Neural cell (in vitro differentiated cells): ENCODE measurements at regions not wholly inside any gene's neighbourhood (a gene's known extent, or its start where the extent isn't known, plus 50 kb on each side); places are given as distances from the start of the nearest gene placed in this dataset.

Experiments used
- H2AFZ ChIP-seq: fragments of 200-600, 300-800 bp; sonication (generic), shearing (Covaris generic); 2 replicates; pipeline ENCODE4 v1.6.0; 2014; ENCODE audit warnings: low read depth, mild to moderate bottlenecking, antibody characterized with exemption, low read length, moderate library complexity
- H3F3A ChIP-seq: fragments of 200-600 bp; shearing (Covaris generic); 2 replicates; pipeline ENCODE4 v1.6.1; 2016; ENCODE audit warnings: mild to moderate bottlenecking, moderate library complexity, mixed read lengths, antibody characterized with exemption, low read length; ENCODE audit not compliant: insufficient read depth, poor library complexity, severe bottlenecking
- H3K27ac ChIP-seq: fragments of 200-600, 300-800 bp; sonication (generic), shearing (Covaris generic); 2 replicates; pipeline ENCODE4 v1.5.1; 2014; ENCODE audit warnings: mild to moderate bottlenecking, low read length, moderate library complexity
- H3K27me3 ChIP-seq: fragments of 300-800, 200-600 bp; sonication (generic), shearing (Covaris generic); 2 replicates; pipeline ENCODE4 v1.6.0; 2014; ENCODE audit warnings: mild to moderate bottlenecking, low read depth, low read length, moderate library complexity; ENCODE audit not compliant: insufficient read depth
- H3K36me3 ChIP-seq: fragments of 300-800, 200-600 bp; sonication (generic), shearing (Covaris generic); 2 replicates; pipeline ENCODE4 v1.5.1; 2014; ENCODE audit warnings: mild to moderate bottlenecking, antibody characterized with exemption, low read length, moderate library complexity; ENCODE audit not compliant: insufficient read depth
- H3K4me2 ChIP-seq: fragments of 300-800, 200-600 bp; sonication (generic), shearing (Covaris generic); 2 replicates; pipeline ENCODE4 v1.6.0; 2014; ENCODE audit warnings: mild to moderate bottlenecking, low read length
- H3K4me3 ChIP-seq: fragments of 300-800, 200-600 bp; sonication (generic), shearing (Covaris generic); 2 replicates; pipeline ENCODE4 v1.5.1; 2014; ENCODE audit warnings: mild to moderate bottlenecking, low read length, moderate library complexity
- H3K79me2 ChIP-seq: fragments of 200-600 bp; shearing (Covaris generic); replicated peaks from 2 replicates; pipeline ENCODE4 v1.6.0; 2014; ENCODE audit warnings: mild to moderate bottlenecking, low read length, moderate library complexity; ENCODE audit not compliant: insufficient read depth
- H3K9ac ChIP-seq: fragments of 300-800, 200-600 bp; sonication (generic), shearing (Covaris generic); 2 replicates; pipeline ENCODE4 v1.6.1; 2016; ENCODE audit warnings: mild to moderate bottlenecking, low read length, mixed read lengths
- H3K9me2 ChIP-seq: fragments of 200-600 bp; shearing (Covaris generic); 2 replicates; pipeline ENCODE4 v1.6.1; 2016; ENCODE audit warnings: mild to moderate bottlenecking, low read length, mixed read lengths; ENCODE audit not compliant: insufficient read depth
- H3K9me3 ChIP-seq: fragments of 200-600, 300-800 bp; sonication (generic), shearing (Covaris generic); 2 replicates; pipeline ENCODE4 v1.6.1; 2016; ENCODE audit warnings: mild to moderate bottlenecking, mixed run types, low read length, moderate library complexity, mixed read lengths
- H4K20me1 ChIP-seq: fragments of 200-600 bp; shearing (Covaris generic); 2 replicates; pipeline ENCODE4 v1.6.1; 2016; ENCODE audit warnings: mild to moderate bottlenecking, mixed run types; ENCODE audit not compliant: insufficient read depth
- CTCF ChIP-seq: fragments of 450-650 bp; IDR thresholded peaks from 2 replicates; pipeline ENCODE4 v1.5.1; 2014; ENCODE audit warnings: antibody characterized with exemption, mild to moderate bottlenecking, moderate library complexity; ENCODE audit not compliant: poor library complexity, severe bottlenecking
- EP300 ChIP-seq: fragments of 450-650 bp; conservative IDR thresholded peaks from 2 replicates; pipeline ENCODE4 v1.6.1; 2014; ENCODE audit warnings: antibody characterized with exemption, mild to moderate bottlenecking, moderate library complexity; ENCODE audit not compliant: poor library complexity, severe bottlenecking
- EZH2 ChIP-seq: fragments of 200-600, 300-800 bp; shearing (Covaris generic), sonication (generic); IDR thresholded peaks from 2 replicates; pipeline ENCODE4 v1.6.1; 2014; ENCODE audit warnings: antibody characterized with exemption, low read length, borderline replicate concordance, mild to moderate bottlenecking; ENCODE audit not compliant: insufficient read depth, poor library complexity, severe bottlenecking
- MXI1 ChIP-seq: fragments of 450-650 bp; conservative IDR thresholded peaks from 2 replicates; pipeline ENCODE4 v1.6.1; 2014; ENCODE audit warnings: antibody characterized with exemption, mild to moderate bottlenecking; ENCODE audit not compliant: poor library complexity, severe bottlenecking
- POLR2AphosphoS5 ChIP-seq: IDR thresholded peaks from 2 replicates; pipeline ENCODE4 v1.6.1; 2012
- RAD21 ChIP-seq: fragments of 450-650 bp; conservative IDR thresholded peaks from 2 replicates; pipeline ENCODE4 v1.6.1; 2014; ENCODE audit warnings: antibody characterized with exemption, mild to moderate bottlenecking, moderate library complexity
- REST ChIP-seq: IDR thresholded peaks from 2 replicates; pipeline ENCODE4 v1.6.1; 2012; ENCODE audit warnings: borderline replicate concordance
- SMC3 ChIP-seq: fragments of 450-650 bp; conservative IDR thresholded peaks from 2 replicates; pipeline ENCODE4 v1.6.1; 2014; ENCODE audit warnings: antibody characterized with exemption, mild to moderate bottlenecking, moderate library complexity; ENCODE audit not compliant: poor library complexity
- TAF1 ChIP-seq: IDR thresholded peaks from 2 replicates; pipeline ENCODE4 v1.6.1; 2012; ENCODE audit warnings: low read depth

GRCh38 chr10:10794791-10795191, 222.9 kb upstream of the CELF2 start:
- Histone ChIP-seq H3K27ac (no peak overlapping the region), H4K20me1 (no peaks in the 10 kb centered on the region), H3K36me3 (no peaks in the 10 kb centered on the region), H3K9me2 (no peaks in the 10 kb centered on the region), H3K27me3 (no peaks in the 10 kb centered on the region), H3K9ac (no peak overlapping the region), H3K79me2 (no peaks in the 10 kb centered on the region), H3K9me3 (no peaks in the 10 kb centered on the region), H3K4me3 (no peak overlapping the region), H2AFZ (no peak overlapping the region), H3K4me2 (no peak overlapping the region), H3F3A (no peaks in the 10 kb centered on the region)
- no peak for TF ChIP-seq POLR2AphosphoS5
- TF ChIP-seq MXI1: no peak
- no peak for TF ChIP-seq CTCF

- H3K9me3 ChIP-seq: no peaks in the 10 kb centered on the region
- H3K27me3 ChIP-seq: no peaks in the 10 kb centered on the region
- H3K9ac ChIP-seq: no peak overlapping the region
- H2AFZ ChIP-seq: no peak overlapping the region
- H3F3A ChIP-seq: no peaks in the 10 kb centered on the region
- H3K79me2 ChIP-seq: no peaks in the 10 kb centered on the region
- no peaks in the 10 kb centered on the region for H4K20me1 ChIP-seq
- H3K27ac ChIP-seq: no peak overlapping the region
- H3K36me3 ChIP-seq: no peaks in the 10 kb centered on the region
- no peak overlapping the region for H3K4me3 ChIP-seq
- no peak overlapping the region for H3K4me2 ChIP-seq
- TF ChIP-seq POLR2AphosphoS5 (no peak), MXI1 (no peak), SMC3 (no peak), REST (no peak), TAF1 (no peak), RAD21 (no peak), EZH2 (no peak), CTCF (no peak), EP300 (no peak)
- H3K9me2 ChIP-seq: no peaks in the 10 kb centered on the region
These were observed 221.5 kb upstream of the CELF2 start for GRCh38 chr10:10796061-10796773.
